Cerebellar cortex (tissue), 1 donor: ENCODE measurements at regions not wholly inside any gene's neighbourhood (a gene's known extent, or its start where the extent isn't known, plus 50 kb on each side); places are given as distances from the start of the nearest gene placed in this dataset.
A peak's percentile ranks its signal among the peaks of the same experiment; 100 is the strongest.

Experiments used
- DNase-seq: peaks from one replicate; pipeline ENCODE4 v3.0.0-alpha.2; 2015; ENCODE audit warnings: low spot score

DNA sequence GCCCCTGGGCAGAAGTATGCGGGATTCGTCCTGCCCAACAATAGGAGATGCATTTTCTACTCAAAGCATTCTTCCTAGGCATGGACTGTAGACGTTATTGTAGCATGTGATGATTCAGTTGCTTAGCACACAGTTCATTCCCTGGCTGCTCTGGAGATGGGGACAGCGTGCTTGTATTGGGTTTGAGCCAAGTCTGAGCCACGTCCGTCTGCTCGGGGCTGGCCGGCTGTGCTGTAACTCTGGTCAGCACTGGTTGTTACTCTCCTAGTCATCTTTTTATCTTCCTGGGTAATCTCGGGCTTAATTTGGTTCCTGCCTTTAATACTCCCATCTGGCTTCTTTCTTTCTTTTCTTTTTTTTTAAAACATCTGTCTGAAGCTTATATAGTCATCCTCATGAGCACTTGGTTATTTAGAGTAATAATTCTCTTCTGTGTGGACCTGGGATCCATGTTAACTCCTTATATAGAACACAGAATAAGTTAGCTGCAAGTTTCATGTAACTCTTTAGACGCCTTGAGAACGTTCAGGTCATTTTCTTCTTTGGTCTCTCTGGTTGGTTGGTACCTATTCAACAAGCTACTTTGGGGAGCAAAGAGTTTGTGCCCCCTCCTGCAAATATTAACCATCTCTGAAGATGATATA, 118.8 kb upstream of the RPS23 start:
- DNase-seq = peak; percentile 4

DNA sequence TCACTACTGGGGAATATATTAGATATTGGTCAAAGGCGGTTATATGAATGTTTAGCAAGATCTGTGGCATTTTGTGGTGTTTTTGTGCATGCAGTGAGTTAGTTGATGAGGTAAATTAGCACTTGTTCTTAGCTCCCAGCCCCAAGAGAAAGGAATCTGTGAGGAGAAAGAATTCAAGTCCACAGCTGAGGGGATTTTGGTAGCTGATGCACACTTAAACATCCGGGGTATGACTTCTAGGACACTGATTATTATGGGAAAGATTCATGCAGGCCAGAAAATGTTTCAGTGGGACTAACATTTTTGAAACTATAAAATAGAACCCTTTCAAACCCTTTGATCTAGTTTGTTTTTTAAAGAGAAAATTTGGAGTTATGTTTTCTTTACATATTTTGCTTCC, 118.2 kb upstream of the RPS23 start:
- DNase-seq = no peak

DNA sequence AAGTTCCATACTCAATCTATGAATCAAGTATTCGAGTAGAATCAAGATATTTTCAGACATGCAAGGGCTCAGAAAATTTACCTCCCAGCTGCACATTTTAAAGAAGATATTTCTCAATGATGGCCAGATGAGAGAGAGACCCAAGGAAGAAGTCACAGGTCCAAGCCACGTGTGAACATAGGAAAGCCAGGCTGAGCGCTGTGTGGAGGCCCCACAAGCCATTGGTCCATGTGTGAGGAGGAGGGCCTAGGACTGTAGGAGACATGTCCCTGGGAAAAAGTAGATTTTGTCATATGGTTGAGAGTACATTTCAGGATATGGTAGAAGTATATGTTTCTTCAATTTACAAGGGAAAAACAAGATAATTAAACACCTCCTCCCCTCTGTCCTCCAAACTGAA, 115.8 kb upstream of the RPS23 start:
- no peak for DNase-seq

DNA sequence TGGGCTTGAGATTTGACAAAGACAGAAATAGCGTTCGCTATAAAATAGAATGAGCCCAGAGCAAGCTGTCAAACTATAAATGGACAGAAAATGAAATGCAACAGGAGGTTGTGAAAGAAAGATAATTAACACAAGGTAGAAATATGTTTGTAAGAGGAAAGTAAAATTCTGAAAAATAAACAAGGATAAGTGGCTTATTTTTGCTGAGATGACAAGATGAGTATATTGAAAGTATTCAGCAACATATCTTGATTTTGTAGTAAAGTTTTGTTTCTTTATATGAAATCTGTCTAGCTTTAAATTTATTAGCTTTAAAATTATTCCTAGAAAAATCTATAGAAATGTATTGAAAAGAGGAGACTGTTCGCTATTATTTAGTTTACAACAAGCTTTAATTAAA, 111.9 kb upstream of the RPS23 start:
- DNase-seq = no peak

DNA sequence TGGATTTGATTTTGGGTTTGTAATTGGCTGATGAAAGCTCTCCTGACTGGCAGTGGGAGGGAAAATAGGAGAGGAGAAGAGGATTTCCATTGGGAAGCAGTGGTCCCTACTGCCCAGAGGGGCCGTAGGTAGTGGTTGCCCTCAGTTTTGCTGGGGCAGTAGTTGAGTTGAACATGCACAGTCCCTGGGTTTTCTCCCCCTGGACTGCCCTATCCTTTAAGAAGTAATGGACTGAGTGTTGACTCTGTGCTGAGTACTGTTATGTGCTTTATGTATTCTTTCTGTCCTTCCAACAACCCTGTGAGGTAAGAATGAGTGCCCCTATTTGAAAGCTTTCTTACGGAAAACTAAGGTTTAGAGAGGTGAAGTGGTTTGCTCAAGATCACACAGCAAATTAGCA, 111.2 kb upstream of the RPS23 start:
- no peak for DNase-seq

DNA sequence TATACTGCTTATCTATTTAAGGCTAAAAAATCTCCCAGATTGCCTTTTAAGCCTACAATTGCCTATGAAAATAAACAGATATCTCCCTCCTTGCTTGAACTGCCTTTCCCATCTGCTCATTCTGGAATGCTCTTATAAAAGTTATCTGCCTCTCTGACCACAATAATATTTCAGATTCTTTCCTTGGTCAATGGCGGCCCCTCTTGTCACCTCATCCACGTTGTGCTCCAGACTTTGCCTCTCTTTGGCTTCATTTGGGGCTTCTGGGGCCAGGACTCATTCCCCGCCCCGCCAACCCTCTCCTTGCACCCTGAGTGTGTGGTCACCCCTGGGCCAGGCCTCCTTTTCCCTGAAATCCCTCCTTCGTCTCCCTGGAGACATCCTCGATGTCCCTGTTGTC, 110.0 kb upstream of the RPS23 start:
- no peak for DNase-seq

DNA sequence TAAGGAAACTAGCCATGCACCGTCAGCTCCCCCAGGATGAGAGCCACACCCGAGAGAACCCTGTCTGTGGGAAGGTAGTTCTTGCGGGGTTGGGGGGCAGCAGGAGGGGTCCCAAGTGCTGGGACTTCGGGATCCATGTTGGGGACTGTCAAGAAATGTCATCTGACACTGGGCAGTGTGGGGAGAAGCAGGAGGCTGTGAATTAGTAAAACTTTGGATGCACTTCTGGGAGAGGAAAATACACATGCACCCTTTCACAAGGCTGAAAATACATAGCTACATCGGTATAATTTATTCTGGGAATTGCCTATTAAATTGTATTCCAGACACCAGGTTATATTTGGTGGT, 109.6 kb upstream of the RPS23 start:
- DNase-seq = no peak

DNA sequence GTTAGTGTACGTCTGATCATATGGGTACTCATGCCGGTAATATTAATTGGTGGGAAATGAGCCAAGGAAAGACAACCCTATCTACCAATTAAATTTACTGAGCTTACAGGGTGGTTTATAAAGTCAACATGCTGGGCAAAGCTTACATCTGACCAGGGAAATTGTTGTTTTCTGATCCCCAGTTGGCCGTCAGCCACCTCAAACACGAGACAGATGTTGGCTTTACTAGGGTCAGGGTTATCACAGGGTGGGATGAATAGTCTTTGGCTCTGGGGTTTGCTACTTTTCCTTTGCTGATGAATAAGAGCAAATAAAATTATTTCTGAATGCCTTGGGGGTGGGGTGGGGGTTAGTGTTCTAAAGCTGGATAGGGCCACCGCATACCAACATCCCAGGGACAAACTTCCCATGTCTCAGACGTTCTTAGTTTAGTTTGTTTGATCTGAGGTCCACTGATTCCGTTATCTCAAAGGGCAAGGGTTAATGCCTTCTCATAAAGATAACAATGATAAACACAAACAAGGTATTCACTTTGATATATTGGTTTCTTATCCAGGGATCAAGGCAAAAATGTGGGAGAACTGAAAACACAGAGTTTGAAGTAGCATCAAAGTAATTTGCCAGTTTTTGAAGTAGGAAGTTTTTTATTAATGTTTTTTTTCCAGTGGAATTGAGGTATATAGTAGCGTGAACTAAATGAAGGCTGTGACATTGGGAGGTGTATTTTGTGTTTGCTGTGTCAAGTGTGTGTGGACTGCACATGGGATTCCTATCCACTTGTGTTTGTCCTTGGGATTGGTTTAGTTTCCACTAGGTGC, 109.1 kb upstream of the RPS23 start:
- DNase-seq = no peak

DNA sequence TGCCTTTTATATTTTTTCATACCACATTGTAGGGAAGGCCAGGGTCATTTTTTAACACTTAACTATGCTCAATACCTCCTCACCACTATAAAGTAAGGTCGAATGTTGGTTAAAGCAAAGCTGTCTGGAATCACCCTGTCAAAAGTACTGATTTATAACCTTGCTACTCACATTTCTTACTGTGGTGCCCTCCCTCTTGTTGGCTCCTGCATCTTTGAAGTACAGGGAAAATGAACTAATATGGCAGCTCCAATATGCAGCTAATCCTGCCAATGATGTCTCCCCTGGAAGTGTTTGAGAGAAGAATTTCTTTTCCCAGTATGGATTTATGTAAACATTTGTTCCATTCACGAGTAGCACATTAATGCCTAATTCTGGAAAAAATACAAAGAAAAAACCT, 108.4 kb upstream of the RPS23 start:
- no peak for DNase-seq

DNA sequence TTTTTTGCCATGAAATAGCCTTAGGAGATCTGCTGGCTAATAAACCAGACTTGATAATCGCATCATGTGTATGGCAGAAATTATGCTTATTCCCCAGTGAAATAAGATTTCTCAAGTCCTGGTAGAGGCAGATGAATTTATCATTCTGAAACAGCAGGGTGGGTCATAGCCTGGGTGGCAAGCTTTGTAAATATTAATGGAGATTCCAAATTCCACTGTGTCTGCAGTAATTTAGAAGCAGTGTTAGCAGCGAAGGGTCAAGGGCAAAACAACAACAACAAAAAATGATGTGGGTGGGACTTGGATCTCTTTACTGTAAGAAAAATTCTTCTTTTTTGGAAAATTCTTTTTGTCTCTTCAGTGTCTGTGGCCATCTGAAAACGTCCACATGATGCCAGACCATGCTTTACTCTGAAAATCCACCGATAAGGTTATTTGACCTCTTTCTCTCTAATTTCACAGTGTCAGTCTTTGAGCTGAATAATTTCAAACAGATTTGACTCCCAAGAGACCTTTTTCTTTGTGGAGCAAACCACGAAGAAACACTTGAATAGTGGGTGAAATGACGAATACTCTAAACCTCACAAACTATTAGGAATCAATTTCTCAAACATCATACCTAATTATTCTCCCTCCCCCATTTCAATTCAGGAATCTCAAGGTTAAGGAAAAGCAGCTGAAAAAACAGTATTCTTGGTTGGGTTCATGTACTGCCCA, 106.0 kb upstream of the RPS23 start:
- no peak for DNase-seq

DNA sequence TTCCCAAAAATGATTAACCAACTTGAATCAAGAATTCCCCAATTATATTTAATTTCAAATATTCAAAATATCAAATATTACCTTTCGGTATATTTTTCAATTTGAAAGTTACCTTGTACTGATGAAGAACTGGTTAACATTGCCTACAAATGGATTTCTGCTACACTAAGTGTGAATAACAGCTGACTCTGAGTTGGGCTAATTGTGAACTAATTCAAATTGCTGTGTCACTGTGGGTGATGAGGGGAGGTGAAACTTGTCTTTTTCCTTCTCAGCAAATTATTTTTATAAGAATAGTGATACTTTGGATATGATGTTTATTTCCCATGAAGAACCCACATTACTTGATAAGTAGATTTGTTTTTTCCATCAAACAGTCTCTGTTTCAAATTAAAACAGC, 103.4 kb upstream of the RPS23 start:
- DNase-seq = no peak

DNA sequence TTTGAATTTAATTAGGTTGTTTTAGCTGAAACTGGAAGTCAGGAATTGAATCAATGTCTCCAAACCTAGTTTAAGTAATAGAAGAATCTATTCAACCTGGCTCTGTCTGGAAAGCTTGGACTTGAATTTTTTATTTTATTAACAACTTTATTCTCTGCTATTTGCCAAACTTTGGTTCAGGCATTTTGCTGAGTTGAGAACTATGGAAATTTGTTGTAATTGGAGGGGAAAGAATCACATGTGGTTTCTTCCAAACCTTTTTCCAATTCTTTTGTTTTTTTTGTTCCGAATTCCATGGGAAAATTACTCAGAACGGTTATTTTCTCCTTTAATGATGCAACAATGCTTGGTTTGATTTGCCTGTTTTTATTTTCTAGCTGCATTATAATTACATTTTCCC, 98.2 kb upstream of the RPS23 start:
- DNase-seq = no peak

DNA sequence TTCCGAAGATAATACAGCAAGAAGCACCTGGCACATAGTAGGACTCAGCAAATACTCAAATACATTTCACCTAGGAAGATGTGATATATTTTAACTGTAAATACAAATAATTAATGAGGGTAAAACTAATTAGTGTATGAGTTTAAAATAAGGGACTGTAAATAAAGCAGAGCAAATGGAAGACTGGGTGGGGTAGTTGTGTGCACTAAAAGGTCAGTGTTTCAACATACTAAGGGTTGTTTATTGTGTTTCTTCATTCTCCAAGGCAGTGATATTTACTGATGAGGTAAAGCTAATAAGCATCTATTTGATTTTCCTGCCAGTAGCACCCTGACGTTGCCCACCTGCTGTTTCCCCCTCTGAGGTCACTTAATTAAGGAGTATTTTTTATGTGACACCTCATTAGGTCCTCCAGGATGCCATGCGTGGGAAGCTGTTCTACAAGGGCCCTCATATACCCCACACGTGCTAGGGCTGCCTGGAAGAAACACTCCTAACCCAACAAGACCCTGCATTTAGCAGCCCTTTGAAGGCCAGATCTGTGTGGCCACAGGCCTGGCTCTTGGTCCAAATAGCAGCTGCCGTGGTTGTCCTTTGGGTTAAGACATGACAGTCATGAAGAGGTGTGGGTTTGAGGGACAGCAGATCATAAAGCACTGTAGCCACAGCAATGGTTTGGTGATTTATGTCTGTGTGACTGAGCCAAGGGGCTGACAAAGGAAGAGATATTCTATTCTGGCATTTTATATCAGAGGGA, 97.5 kb upstream of the RPS23 start:
- no peak for DNase-seq

DNA sequence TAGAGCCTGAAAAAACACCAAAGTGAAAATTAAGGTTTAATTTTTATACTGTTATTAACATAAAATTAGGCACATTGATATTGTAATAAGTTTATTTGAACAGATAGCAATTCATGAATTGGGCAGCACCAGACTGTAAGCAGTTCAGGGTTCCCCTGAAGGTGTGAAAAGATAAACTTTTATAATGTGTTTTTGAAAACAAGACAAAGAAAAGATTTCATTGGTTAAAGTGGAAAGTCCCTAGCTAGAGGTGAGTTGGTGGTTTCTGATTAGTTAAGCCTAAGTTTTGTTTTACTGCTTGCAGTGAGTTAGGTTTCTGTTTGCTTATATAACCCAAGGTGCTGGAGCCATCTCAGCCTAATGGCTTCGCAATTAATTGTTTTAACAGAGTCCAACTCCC, 96.5 kb upstream of the RPS23 start:
- no peak for DNase-seq

DNA sequence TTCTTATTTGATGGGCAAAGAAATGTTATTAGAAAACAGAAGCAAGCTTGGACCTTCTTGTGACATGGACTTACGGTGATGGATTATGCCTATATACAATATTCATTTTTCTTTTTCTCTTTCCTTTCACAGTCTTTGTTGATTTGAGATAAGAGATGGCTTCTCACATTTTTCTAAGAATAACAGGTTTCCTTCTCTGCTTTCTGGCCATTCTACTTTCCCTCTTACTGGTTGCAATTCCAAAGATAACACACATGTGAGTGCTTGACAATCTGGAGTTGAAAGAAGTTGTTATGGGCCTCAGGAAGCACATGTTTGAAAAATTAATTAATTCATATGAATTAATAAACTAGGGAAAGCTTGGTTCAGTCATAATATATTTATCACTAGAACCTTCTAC, 89.8 kb upstream of the RPS23 start:
- no peak for DNase-seq

DNA sequence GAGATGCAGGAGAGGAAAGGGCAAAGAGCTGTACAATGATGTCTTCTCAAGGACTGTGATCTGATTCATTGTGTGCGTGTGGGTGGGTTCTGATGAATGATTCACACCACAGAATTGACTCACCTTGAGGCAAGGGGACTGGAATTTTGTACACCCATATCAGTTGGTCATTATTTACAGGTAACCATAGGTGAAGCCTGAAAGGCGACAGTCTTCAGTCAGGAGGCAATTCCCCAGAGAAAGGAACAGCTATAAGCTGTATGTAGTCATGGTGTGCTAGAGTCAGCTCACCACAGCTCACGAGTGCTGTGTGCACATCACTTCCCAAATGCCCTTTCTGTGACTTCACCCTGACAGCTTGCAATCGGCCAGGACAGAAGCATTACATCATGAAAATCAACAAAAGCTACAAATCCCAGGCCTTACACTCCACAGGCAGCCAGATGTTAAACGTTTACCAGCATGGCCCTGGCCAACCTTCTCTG, 87.6 kb upstream of the RPS23 start:
- DNase-seq = no peak

DNA sequence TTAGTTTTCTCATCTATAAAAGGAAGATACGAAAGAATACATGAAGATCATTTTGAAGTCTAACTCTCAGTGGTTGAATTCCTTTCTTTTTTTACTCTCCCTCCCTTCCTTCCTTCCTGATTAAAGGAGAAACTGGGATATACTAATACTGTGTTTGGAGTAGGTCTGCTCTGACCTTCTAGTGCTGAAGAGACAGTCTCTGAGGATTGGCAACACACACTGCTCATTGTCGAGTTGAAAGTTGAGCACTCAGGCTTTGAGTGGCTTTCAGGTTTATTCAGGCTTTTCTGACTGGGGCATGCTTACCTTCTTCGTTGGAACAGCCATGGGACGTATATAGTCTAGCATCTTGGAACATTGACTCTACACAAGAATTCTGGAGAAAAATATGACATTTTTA, 86.9 kb upstream of the RPS23 start:
- no peak for DNase-seq

DNA sequence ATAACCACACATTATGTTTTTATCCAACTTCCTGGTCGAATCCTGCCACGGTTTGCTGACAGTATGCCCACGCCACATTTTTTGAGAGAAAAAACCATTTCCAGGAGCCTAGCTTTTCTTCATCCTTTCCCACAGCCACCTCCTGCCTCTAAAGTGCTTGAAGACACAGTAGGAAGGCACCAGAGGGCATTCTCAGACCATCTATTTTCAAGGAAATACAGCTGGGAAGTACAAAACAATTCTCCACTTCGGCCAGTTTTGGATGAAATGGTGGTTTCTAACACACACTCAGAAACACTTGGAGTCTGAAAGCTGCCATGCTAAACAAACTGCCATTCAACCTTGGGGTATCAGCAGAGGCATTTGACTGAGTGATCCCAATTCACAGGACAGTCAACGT, 86.3 kb upstream of the RPS23 start:
- peak; percentile 13 for DNase-seq

DNA sequence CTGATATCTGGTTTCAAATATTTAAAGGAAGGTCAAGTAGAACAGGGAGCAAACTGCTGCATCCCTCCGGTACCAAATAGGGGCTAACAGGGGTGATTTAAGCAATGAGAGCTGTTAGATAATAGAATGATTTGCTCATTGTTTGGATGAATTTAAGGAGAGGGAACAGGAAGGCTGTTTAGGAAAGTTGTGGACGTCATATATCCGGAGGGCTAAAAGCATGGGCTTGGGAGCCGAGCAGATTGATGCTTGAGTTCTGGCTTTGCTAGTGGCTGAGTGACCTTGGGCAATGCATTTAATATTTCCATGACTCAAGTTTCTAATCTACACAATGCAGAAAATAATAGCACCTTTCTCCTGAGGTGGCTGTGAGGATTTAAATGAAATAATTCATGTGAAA, 85.4 kb upstream of the RPS23 start:
- no peak for DNase-seq

DNA sequence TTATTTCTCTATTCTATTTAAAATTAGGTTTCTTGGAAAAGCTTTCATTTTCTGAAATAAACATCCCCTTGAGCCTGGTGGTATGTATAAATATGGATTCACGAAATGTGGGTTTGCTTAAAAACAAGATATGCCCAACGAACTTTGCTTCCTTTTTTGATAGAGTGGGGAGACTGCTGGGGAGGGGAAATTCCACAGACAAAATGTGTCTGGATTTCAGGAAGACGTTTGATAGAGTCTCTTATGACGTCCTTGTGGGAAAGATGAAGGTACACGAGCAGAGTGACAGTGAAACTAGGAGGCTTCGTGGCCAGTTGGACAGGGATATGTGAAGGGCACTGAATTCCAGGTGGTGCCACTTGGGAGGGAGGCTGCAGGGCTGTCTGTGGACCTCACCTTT, 84.5 kb upstream of the RPS23 start:
- no peak for DNase-seq

DNA sequence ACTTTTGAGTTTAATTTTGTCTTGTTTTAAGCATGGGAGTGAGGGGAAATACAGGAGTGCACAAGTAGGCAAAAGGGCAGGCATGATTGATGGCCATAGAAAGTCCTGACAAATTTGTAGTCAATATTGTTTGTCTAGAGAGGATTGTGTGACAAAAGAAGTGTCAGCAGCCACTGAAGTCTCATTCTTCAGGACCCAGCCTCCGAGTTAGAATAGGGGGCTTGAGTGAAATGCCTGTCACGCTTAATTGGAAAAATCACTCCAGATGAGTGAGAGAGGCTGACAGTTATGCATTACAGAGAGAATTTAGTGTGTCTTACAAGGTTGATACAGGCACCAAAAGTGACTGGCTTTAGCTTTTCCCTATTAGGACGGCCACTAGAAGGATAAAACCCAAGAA, 81.9 kb upstream of the RPS23 start:
- no peak for DNase-seq

DNA sequence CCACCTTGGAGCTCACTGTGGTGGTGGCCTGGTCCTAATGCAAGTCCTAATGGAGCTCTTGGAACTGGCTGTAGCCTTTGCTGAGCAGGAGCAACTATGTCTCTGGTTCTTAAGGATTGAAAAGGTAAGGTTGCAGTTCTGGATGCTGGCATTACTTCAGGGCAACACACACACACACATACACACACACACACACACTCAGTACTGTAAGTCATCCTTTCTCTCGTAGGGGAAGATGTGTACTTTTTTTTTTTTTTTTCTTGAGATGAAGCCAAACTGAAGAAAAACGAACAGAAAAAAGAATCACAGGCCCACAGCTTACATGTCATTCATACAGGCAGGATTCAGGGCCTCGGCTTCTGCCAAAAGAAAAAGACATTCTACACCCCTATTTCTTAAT, 81.1 kb upstream of the RPS23 start:
- DNase-seq = no peak

DNA sequence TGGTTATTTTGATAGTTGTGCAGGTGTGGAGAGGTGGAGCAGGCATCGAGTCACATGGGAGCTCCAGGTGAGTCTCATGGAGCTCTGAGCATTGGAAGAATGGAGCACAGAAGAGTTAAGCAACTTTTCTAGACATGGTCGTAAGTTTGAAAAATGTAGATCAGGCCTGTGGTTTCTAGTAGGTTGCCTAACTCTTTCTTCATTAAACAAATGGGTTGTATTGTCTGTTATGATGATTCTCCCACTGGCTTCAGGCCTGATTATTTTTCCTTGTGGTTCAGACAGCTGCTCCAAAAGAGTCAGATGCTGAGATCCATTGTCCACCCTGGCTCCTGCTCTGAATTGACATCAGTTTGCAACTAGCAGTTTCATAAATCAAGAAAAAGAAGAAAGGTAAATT, 80.3 kb upstream of the RPS23 start:
- no peak for DNase-seq
